MM.1S (cell line): ENCODE measurements at regions not wholly inside any gene's neighbourhood (a gene's known extent, or its start where the extent isn't known, plus 50 kb on each side); places are given as distances from the start of the nearest gene placed in this dataset.

Experiments
- EZH2phosphoT487 ChIP-seq: fragments of 300-600 bp; sonication (generic); IDR thresholded peaks from 2 replicates; pipeline ENCODE4 v1.6.1; 2018; ENCODE audit warnings: antibody characterized with exemption, low read length
- TF ChIP-seq, protein P1 (sequence below): fragments of 300-600 bp; sonication (generic); IDR thresholded peaks from 2 replicates; pipeline ENCODE4 v1.5.1; 2016; ENCODE audit warnings: antibody characterized with exemption, low read length, mixed read lengths

DNA sequence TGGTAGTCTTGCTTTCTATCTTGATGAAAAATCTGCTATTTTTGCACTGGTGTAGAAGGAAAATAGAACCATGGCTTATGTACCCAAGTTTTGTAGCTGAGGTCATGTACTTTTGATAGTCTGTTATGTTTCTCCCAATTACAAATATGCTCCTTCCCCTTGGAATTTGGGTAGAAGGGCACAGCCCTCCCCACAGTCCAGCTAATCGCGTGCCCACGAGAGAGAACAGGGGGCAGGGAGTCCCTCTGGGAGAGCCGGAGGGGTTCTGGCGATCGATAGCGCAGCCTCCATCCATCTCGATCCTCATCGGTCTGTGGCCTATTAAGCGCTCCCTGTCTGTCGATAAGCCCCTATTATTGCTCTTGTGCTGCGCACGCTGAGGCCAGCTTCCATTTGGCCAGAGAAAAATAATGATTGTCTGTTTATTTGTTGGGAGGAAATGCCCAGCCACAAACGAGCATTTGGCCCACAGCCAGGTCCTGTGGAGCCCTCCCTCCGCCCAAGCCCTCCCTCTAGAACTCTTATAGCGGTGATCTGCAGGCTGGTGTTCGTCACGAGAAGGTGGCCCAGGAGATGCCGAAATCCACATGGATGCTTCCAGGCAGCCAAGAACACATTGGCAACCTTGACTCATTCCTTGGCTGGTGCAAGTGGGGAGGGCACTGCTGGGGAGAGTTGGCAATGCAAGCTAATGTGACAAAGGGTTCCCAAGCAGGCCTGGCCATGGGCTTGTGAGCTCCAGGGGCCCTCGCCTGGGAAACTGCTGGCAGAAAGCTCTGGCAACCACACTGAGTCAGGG, 134.7 kb upstream of the TNR start:
- TF ChIP-seq, protein P1, sequence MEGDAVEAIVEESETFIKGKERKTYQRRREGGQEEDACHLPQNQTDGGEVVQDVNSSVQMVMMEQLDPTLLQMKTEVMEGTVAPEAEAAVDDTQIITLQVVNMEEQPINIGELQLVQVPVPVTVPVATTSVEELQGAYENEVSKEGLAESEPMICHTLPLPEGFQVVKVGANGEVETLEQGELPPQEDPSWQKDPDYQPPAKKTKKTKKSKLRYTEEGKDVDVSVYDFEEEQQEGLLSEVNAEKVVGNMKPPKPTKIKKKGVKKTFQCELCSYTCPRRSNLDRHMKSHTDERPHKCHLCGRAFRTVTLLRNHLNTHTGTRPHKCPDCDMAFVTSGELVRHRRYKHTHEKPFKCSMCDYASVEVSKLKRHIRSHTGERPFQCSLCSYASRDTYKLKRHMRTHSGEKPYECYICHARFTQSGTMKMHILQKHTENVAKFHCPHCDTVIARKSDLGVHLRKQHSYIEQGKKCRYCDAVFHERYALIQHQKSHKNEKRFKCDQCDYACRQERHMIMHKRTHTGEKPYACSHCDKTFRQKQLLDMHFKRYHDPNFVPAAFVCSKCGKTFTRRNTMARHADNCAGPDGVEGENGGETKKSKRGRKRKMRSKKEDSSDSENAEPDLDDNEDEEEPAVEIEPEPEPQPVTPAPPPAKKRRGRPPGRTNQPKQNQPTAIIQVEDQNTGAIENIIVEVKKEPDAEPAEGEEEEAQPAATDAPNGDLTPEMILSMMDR, result no peak
- no peak for TF ChIP-seq EZH2phosphoT487
